ENCODE measurements at regions not wholly inside any gene's neighbourhood (a gene's known extent, or its start where the extent isn't known, plus 50 kb on each side); places are given as distances from the start of the nearest gene placed in this dataset.

- TF ChIP-seq, protein P1, sequence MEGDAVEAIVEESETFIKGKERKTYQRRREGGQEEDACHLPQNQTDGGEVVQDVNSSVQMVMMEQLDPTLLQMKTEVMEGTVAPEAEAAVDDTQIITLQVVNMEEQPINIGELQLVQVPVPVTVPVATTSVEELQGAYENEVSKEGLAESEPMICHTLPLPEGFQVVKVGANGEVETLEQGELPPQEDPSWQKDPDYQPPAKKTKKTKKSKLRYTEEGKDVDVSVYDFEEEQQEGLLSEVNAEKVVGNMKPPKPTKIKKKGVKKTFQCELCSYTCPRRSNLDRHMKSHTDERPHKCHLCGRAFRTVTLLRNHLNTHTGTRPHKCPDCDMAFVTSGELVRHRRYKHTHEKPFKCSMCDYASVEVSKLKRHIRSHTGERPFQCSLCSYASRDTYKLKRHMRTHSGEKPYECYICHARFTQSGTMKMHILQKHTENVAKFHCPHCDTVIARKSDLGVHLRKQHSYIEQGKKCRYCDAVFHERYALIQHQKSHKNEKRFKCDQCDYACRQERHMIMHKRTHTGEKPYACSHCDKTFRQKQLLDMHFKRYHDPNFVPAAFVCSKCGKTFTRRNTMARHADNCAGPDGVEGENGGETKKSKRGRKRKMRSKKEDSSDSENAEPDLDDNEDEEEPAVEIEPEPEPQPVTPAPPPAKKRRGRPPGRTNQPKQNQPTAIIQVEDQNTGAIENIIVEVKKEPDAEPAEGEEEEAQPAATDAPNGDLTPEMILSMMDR (IDR thresholded peaks at IDR 0.05), result no peak
- Histone ChIP-seq H3K27ac (no peak overlapping the region), H3K4me3 (no peak overlapping the region), H3K9me3 (no peaks in the 10 kb centered on the region), H3K4me1 (ENCODE audit: control insufficient read depth in 1 of 2, low read depth in 2 of 2) (no peaks in the 10 kb centered on the region), H3K36me3 (no peaks in the 10 kb centered on the region), H3K27me3 (replicated peaks; ENCODE audit: insufficient read depth) (no peaks in the 10 kb centered on the region)
- DNase-seq (ENCODE audit: low spot score) (no peak), ATAC-seq (ENCODE audit: insufficient number of reproducible peaks, low FRiP score, low read depth) (no peak)
Observed at GRCh38 chr21:32889596-32889995, 118.0 kb upstream of the PAXBP1 start.

DNA sequence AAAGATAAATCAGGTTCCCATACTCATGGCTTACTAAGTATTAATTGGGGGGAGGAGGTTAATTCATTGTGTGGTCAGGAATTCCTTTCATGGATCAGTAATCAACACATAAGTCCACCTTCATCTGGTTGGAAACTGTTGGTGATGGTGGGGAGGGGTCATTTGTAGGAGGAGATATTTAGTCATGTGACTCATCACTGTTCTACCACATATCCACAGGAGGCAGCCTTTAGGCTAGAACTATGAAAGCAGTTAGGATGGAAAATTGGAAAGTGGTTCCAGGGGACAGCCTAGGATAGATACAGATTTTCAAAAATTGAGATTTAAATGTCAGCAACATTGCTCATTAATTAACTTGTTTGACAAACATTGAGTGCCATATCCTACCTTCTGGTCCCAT lies 122.8 kb upstream of the PAXBP1 start:
- Histone ChIP-seq H3K9me3 (no peaks in the 10 kb centered on the region), H3K27ac (no peak overlapping the region), H3K36me3 (no peaks in the 10 kb centered on the region), H3K4me3 (no peak overlapping the region), H3K27me3 (replicated peaks; ENCODE audit: insufficient read depth) (no peaks in the 10 kb centered on the region), H3K4me1 (ENCODE audit: control insufficient read depth in 1 of 2, low read depth in 2 of 2) (no peaks in the 10 kb centered on the region)
- DNase-seq (ENCODE audit: low spot score), result no peak
- TF ChIP-seq, protein P1 (IDR thresholded peaks at IDR 0.05), result no peak
- ATAC-seq (ENCODE audit: insufficient number of reproducible peaks, low FRiP score, low read depth), result no peak

- TF ChIP-seq, protein P1 (IDR thresholded peaks at IDR 0.05), result no peak
- DNase-seq (ENCODE audit: low spot score), result no peak
Observed at GRCh38 chr21:32900814-32901213, 124.9 kb upstream of the OLIG2 start.

GRCh38 chr21:32907521-32907920 lies 118.2 kb upstream of the OLIG2 start:
- H3K4me1 ChIP-seq (ENCODE audit: control insufficient read depth in 1 of 2, low read depth in 2 of 2), result no peaks in the 10 kb centered on the region
- ATAC-seq (ENCODE audit: insufficient number of reproducible peaks, low FRiP score, low read depth), result no peak

More at GRCh38 chr21:32900814-32901213, 124.9 kb upstream of the OLIG2 start:
- H3K27me3 ChIP-seq (replicated peaks; ENCODE audit: insufficient read depth), result no peaks in the 10 kb centered on the region
- no peaks in the 10 kb centered on the region for H3K9me3 ChIP-seq
- no peak overlapping the region for H3K4me3 ChIP-seq
- no peaks in the 10 kb centered on the region for H3K36me3 ChIP-seq
- no peak for ATAC-seq (ENCODE audit: insufficient number of reproducible peaks, low FRiP score, low read depth)
- no peak overlapping the region for H3K27ac ChIP-seq
- no peaks in the 10 kb centered on the region for H3K4me1 ChIP-seq (ENCODE audit: control insufficient read depth in 1 of 2, low read depth in 2 of 2)

DNA sequence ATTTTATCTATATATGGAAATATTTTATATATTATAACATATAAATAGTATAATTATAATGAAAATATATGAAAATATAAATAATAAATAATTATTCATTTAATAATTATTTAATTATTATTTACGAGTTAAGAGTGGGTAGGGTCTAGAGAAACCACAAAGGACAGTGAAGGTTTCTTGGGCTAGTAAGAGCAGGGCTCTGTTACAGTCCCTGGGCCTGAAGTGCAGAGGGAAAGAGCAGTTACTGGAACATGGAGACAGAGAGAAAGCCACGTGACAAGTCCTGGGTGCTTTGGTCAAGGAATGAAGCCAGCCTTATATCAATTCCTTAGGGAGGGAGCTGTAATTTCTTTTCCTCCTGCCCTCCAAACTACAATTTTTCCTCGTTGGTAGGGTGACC lies 117.2 kb upstream of the OLIG2 start:
- no peak for ATAC-seq (ENCODE audit: insufficient number of reproducible peaks, low FRiP score, low read depth)

More at GRCh38 chr21:32907521-32907920, 118.2 kb upstream of the OLIG2 start:
- H3K9me3 ChIP-seq, result no peaks in the 10 kb centered on the region
- H3K27me3 ChIP-seq (replicated peaks; ENCODE audit: insufficient read depth), result no peaks in the 10 kb centered on the region
- H3K27ac ChIP-seq, result no peak overlapping the region
- no peaks in the 10 kb centered on the region for H3K36me3 ChIP-seq
- no peak overlapping the region for H3K4me3 ChIP-seq
- TF ChIP-seq, protein P1 (IDR thresholded peaks at IDR 0.05), result no peak
- no peak for DNase-seq (ENCODE audit: low spot score)

More for the DNA sequence above, 117.2 kb upstream of the OLIG2 start:
- Histone ChIP-seq H3K36me3 (no peaks in the 10 kb centered on the region), H3K4me1 (ENCODE audit: control insufficient read depth in 1 of 2, low read depth in 2 of 2) (no peaks in the 10 kb centered on the region), H3K9me3 (no peaks in the 10 kb centered on the region), H3K4me3 (no peak overlapping the region), H3K27me3 (replicated peaks; ENCODE audit: insufficient read depth) (no peaks in the 10 kb centered on the region), H3K27ac (no peak overlapping the region)
- DNase-seq (ENCODE audit: low spot score), result no peak
- TF ChIP-seq, protein P1 (IDR thresholded peaks at IDR 0.05), result no peak
